HG03025 (cell line): ENCODE measurements at regions not wholly inside any gene's neighbourhood (a gene's known extent, or its start where the extent isn't known, plus 50 kb on each side); places are given as distances from the start of the nearest gene placed in this dataset.
A peak's percentile ranks its signal among the peaks of the same experiment; 100 is the strongest.
"Not testable (repeated sequence)": the region's sequence is repeated elsewhere in the genome, so short reads cannot be mapped to it uniquely, and the experiment has no call there.

Source experiments
- ATAC-seq: cut with Tn5 transposase; IDR thresholded peaks from one replicate; pipeline ENCODE4 v1.9.1; 2021; ENCODE audit warnings: mild to moderate bottlenecking, moderate library complexity; ENCODE audit not compliant: unreplicated experiment, low FRiP score

- ATAC-seq: no peak
Measured at GRCh38 chr4:159981469-159981856, 878.6 kb downstream of the RAPGEF2 start.

- no peak for ATAC-seq
Measured at GRCh38 chr4:159983082-159983481, 880.2 kb downstream of the RAPGEF2 start.

GRCh38 chr4:160009656-160010493, 907.0 kb downstream of the RAPGEF2 start:
- ATAC-seq: no peak

- ATAC-seq: no peak
Measured at GRCh38 chr4:160019936-160020335, 917.1 kb downstream of the RAPGEF2 start.

GRCh38 chr4:160020804-160021203, 917.9 kb downstream of the RAPGEF2 start:
- no peak for ATAC-seq

GRCh38 chr4:160021870-160022269, 919.0 kb downstream of the RAPGEF2 start:
- ATAC-seq: no peak

GRCh38 chr4:160026721-160027120, 923.8 kb downstream of the RAPGEF2 start:
- ATAC-seq: no peak

- no peak for ATAC-seq
Measured at GRCh38 chr4:160034501-160034900, 931.6 kb downstream of the RAPGEF2 start.

- no peak for ATAC-seq
Measured at GRCh38 chr4:160038615-160039014, 935.7 kb downstream of the RAPGEF2 start.

GRCh38 chr4:160044693-160045092, 941.8 kb downstream of the RAPGEF2 start:
- no peak for ATAC-seq

GRCh38 chr4:160082432-160083207, 979.7 kb downstream of the RAPGEF2 start:
- no peak for ATAC-seq

- no peak for ATAC-seq
Measured at GRCh38 chr4:160091631-160092030, 988.8 kb downstream of the RAPGEF2 start.

- ATAC-seq: no peak
Measured at GRCh38 chr4:160100316-160100715, 997.4 kb downstream of the RAPGEF2 start.

GRCh38 chr4:160110891-160111290, 1008.0 kb downstream of the RAPGEF2 start:
- ATAC-seq: no peak

- no peak for ATAC-seq
Measured at GRCh38 chr4:160117686-160118085, 1014.8 kb downstream of the RAPGEF2 start.

GRCh38 chr4:160125576-160126287, 1022.9 kb downstream of the RAPGEF2 start:
- not testable (repeated sequence) for ATAC-seq

GRCh38 chr4:160127211-160127610, 1024.3 kb downstream of the RAPGEF2 start:
- ATAC-seq: no peak

- no peak for ATAC-seq
Measured at GRCh38 chr4:160129439-160129838, 1026.6 kb downstream of the RAPGEF2 start.

- ATAC-seq: no peak
Measured at GRCh38 chr4:160136021-160136420, 1033.1 kb downstream of the RAPGEF2 start.

- no peak for ATAC-seq
Measured at GRCh38 chr4:160141206-160141605, 1038.3 kb downstream of the RAPGEF2 start.

- peak; percentile 87 for ATAC-seq
Measured at GRCh38 chr4:160142579-160142978, 1039.7 kb downstream of the RAPGEF2 start.
